ENCODE measurements at regions not wholly inside any gene's neighbourhood (a gene's known extent, or its start where the extent isn't known, plus 50 kb on each side); places are given as distances from the start of the nearest gene placed in this dataset.

DNA sequence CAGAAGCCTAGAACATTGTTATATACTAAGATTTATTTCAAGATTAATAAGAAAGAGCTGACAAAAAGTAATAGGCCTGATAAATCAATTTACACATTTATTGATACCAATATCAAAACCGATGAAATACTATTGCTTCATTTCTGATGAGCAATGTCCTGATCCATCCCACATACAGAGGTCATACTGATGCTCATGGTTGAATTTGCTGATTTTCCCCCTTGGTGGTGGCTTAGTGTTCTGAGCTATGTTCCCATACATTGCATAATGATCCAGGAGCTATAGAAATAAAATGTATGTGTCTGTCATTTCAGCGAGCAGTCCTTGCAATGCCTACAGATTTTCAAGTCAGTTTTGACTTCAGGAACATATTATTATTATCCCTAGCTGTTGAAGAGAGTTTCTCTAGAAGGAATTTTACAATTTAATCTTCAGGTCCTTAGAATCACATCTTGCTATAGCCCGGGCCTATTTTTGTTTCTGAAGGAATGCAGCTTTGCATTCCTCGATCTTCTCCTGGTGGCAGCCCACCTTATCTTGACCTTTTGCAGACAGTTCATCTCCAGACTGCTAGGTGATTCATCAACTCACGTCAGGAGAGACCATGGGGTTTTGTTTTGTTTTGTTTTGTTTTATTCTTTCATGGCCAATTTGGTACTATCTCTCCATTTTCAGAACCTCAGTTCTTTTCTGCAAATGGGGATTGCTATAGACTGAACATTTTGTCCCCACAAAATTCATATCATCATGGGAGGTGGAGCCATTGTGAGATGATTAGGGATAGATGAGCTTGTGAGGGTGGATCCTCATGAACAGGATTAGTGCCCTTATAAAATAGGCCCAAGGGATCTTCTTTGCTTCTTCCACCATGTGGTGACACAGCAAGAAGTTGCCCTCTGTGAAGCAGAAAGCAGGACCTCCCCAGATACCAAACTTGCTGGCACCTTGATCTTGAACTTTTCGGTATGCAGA, 465.6 kb upstream of the IGFBP3 start:
- TF ChIP-seq ELF4 (IDR thresholded peaks at IDR 0.05) (no peak), FOXA1 (IDR thresholded peaks at IDR 0.05) (no peak), ARNT (IDR thresholded peaks at IDR 0.05) (no peak), FOXM1 (IDR thresholded peaks at IDR 0.05; ENCODE audit: borderline replicate concordance) (no peak), TARDBP (IDR thresholded peaks at IDR 0.05) (no peak), SP1 (IDR thresholded peaks at IDR 0.05) (no peak), FOXK2 (IDR thresholded peaks at IDR 0.05) (no peak), NFRKB (IDR thresholded peaks at IDR 0.05) (no peak), HDGF (IDR thresholded peaks at IDR 0.05; ENCODE audit: borderline replicate concordance) (no peak), LEF1 (IDR thresholded peaks at IDR 0.05; ENCODE audit: borderline replicate concordance) (no peak), SUZ12 (IDR thresholded peaks at IDR 0.05) (no peak), CTBP1 (IDR thresholded peaks at IDR 0.05; ENCODE audit: borderline replicate concordance) (no peak)

Data from HEK293T (cell line).